BJ (cell line): ENCODE measurements at regions not wholly inside any gene's neighbourhood (a gene's known extent, or its start where the extent isn't known, plus 50 kb on each side); places are given as distances from the start of the nearest gene placed in this dataset.

Experiments
- CTCF ChIA-PET: fragments of 350-600 bp; formaldehyde crosslinking; extraction: SDS; loops from one replicate; lab custom pipeline; 2021; ENCODE audit warnings: antibody characterized with exemption, inconsistent platforms; lab: Yijun Ruan, JAX
- POLR2A ChIA-PET: fragments of 300-600 bp; sonication (Branson Sonifier 250); formaldehyde crosslinking; extraction: SDS; loops from one replicate; lab custom pipeline; 2021; ENCODE audit warnings: antibody characterized with exemption; lab: Charles Lee
- DNase-seq: peaks from one replicate; pipeline ENCODE4 v3.0.0-alpha.2; 2011; ENCODE audit warnings: low read depth
- H3K27me3 ChIP-seq: 2 replicates; pipeline ENCODE4 v1.6.0; 2011; ENCODE audit warnings: low read length; ENCODE audit not compliant: control insufficient read depth, insufficient read depth
- H3K36me3 ChIP-seq: 2 replicates; pipeline ENCODE4 v1.5.1; 2011; ENCODE audit warnings: low read length; ENCODE audit not compliant: control insufficient read depth, insufficient read depth
- H3K4me3 ChIP-seq: 2 replicates; pipeline ENCODE4 v1.5.1; 2011; ENCODE audit warnings: low read depth, mild to moderate bottlenecking, control low read depth, low read length
- TF ChIP-seq, protein P1 (sequence below): IDR thresholded peaks from 2 replicates; pipeline ENCODE4 v1.5.1; 2011; ENCODE audit warnings: low read depth, mild to moderate bottlenecking, control low read depth, inconsistent platforms, low read length, moderate library complexity; ENCODE audit not compliant: insufficient read depth

DNA sequence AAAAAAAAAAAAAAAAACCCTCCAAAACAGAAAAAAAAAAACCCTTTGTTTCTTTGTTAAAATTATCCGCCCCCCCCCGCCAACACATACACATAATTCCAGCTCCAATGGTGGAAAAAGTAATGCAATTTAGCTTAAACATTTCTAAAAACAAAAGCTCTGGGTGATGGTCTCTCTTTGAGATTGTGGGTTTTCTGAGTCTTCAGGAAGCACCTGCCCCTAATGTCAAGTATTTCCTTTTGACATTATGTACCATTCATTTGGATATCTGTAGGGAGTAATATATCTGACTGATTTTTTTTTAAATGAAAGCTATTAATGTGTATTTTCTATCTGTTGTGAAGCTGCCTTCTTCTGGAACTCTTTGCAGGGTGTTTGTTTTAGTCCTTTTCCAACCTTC is 389.7 kb downstream of the TAF11L14 start:
- no peaks in the 10 kb centered on the region for H3K27me3 ChIP-seq
- no peaks in the 10 kb centered on the region for H3K36me3 ChIP-seq
- DNase-seq: no peak
- ChIA-PET CTCF (no interaction called here), POLR2A (no interaction called here)
- H3K4me3 ChIP-seq: no peak overlapping the region
- TF ChIP-seq, protein P1, sequence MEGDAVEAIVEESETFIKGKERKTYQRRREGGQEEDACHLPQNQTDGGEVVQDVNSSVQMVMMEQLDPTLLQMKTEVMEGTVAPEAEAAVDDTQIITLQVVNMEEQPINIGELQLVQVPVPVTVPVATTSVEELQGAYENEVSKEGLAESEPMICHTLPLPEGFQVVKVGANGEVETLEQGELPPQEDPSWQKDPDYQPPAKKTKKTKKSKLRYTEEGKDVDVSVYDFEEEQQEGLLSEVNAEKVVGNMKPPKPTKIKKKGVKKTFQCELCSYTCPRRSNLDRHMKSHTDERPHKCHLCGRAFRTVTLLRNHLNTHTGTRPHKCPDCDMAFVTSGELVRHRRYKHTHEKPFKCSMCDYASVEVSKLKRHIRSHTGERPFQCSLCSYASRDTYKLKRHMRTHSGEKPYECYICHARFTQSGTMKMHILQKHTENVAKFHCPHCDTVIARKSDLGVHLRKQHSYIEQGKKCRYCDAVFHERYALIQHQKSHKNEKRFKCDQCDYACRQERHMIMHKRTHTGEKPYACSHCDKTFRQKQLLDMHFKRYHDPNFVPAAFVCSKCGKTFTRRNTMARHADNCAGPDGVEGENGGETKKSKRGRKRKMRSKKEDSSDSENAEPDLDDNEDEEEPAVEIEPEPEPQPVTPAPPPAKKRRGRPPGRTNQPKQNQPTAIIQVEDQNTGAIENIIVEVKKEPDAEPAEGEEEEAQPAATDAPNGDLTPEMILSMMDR: no peak

DNA sequence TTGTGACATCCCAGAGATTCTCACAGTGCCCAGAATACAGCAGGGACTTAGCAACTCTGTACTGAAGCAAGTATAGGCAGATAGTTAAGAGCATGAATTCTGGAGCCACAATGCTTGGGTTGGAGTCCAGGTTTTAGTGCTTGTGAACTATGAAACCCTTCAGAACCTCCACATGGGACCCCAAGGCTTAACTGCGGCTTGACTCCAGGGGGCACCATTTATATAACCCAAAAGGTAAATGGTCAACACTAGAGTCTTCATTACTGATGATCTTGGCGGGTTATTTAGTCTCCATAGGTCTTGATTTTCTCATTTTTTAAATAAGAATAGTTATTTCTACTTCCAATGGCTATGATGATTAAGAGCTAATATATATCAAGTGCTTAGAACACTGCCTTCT is 390.3 kb downstream of the TAF11L14 start:
- TF ChIP-seq, protein P1: no peak
- ChIA-PET POLR2A (no interaction called here), CTCF (no interaction called here)

DNA sequence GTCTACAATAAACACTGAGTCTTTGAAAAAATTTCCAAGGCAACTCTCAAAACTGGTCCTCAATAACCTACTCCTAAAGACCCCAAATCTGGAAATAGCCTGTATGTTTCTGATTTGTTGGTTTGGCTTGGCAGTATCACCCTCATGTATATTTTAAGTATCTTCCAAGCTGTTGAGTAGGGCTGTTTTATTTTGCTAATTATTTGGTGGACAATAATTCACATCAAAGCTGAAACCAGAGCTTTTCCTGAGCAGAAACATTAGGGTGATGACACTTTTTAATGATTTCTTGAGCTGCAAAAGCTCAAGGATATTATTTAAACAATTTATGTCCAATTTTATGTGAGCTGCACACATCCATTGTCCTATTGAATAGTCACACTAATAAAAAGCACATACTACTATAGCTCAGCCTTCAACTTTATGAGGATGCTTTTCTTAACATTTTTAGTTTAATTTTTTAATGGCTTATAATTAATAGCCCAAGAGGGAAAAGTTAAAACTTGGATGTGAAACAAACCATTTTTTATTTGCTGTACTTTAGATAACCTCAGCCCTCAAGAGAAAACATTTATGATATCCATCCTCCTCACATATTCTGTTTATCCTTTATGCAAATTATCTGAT is 393.1 kb downstream of the TAF11L14 start:
- Histone ChIP-seq H3K36me3 (no peaks in the 10 kb centered on the region), H3K27me3 (no peaks in the 10 kb centered on the region), H3K4me3 (no peak overlapping the region)
- POLR2A ChIA-PET: no interaction called here
- CTCF ChIA-PET: no interaction called here
- DNase-seq: no peak
- TF ChIP-seq, protein P1: no peak

More for the DNA sequence above, 390.3 kb downstream of the TAF11L14 start:
- no peaks in the 10 kb centered on the region for H3K27me3 ChIP-seq
- no peak for DNase-seq
- H3K4me3 ChIP-seq: no peak overlapping the region
- no peaks in the 10 kb centered on the region for H3K36me3 ChIP-seq

DNA sequence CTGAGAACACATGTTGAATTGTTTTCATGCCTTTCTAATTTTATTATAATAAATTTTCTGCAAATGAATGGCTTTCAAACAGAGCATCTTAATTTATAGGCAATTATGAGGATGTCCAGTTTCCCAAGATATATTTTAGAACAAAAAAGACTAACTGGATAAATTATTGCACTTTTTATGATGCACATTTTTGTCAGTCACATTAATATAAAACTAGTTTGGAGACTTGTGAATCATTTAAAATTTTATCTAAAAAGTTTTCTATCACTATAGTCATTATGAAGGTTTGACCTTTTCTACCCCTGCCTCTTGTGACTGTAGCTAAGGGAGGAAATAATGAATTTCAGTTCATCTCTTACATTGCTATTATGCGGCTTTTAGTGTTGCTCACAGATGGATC is 393.8 kb downstream of the TAF11L14 start:
- TF ChIP-seq, protein P1: no peak
- Histone ChIP-seq H3K27me3 (no peaks in the 10 kb centered on the region), H3K4me3 (no peak overlapping the region), H3K36me3 (no peaks in the 10 kb centered on the region)
- no peak for DNase-seq
- POLR2A ChIA-PET: no interaction called here
- CTCF ChIA-PET: no interaction called here

DNA sequence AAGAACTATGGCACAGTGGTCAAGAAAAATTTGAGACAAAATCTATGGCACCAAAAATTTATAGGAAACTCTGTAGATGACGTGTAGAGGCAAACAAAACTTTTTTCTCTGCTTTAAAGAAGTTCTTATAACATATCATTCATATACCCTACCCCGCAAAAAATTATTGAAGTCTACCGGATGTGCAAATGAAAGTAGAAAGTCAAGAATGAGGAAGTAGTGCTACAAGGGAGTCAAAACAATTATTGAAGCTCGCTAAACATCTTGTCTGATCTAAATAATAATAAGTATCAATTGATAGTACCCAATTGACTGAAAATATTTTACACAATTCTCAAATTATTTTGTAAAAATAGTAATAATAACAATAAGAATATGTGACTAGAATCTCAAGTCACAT is 398.5 kb downstream of the TAF11L14 start:
- Histone ChIP-seq H3K36me3 (no peaks in the 10 kb centered on the region), H3K4me3 (no peak overlapping the region), H3K27me3 (no peaks in the 10 kb centered on the region)
- POLR2A ChIA-PET: no interaction called here
- CTCF ChIA-PET: no interaction called here
- TF ChIP-seq, protein P1: no peak
- DNase-seq: no peak
